ENCODE measurements at regions not wholly inside any gene's neighbourhood (a gene's known extent, or its start where the extent isn't known, plus 50 kb on each side); places are given as distances from the start of the nearest gene placed in this dataset.

DNA sequence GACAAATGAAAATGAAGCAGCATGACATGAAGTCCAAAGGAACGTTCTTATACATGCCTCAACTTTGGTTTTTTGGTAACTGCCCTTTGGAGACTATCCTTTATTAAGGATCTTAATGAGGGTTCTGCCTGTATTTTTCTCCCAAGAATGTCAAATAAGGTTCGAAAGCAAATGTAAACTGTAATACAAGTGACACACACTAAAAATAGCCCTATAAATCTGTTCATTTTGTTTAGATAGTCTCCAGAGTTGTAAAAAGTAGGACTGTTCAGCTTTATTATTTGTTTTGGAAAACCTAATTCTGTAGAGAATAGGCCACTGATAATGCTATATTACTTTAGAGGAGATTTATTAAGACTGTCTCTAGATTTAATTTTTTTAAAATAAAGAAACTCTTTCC is 80.5 kb upstream of the CDIN1 start:
- TF ChIP-seq EZH2 (IDR thresholded peaks at IDR 0.05; ENCODE audit: low read depth): no peak
- TF ChIP-seq CTCF (conservative IDR thresholded peaks at IDR 0.05): no peak

All from PC-9 (cell line).